ENCODE measurements at regions not wholly inside any gene's neighbourhood (a gene's known extent, or its start where the extent isn't known, plus 50 kb on each side); places are given as distances from the start of the nearest gene placed in this dataset.

GRCh38 chr3:26375843-26376530 is 246.6 kb upstream of the LRRC3B start (continued):
- TF ChIP-seq TSHZ2 (CRISPR knock-in tag; IDR thresholded peaks at IDR 0.05): no peak
- no peak for TF ChIP-seq CSDC2 (CRISPR knock-in tag; IDR thresholded peaks at IDR 0.05)
- TF ChIP-seq TCF4 (CRISPR knock-in tag; IDR thresholded peaks at IDR 0.05; ENCODE audit: borderline replicate concordance): no peak
- TF ChIP-seq ESRRG (CRISPR knock-in tag; IDR thresholded peaks at IDR 0.05): no peak
- TF ChIP-seq TOX (CRISPR knock-in tag; IDR thresholded peaks at IDR 0.05; ENCODE audit: borderline replicate concordance): no peak
- no peak for TF ChIP-seq GLIS3 (CRISPR knock-in tag; IDR thresholded peaks at IDR 0.05)

GRCh38 chr3:26381411-26381810 is 241.2 kb upstream of the LRRC3B start:
- no peak for ATAC-seq
- TF ChIP-seq TCF4 (CRISPR knock-in tag; IDR thresholded peaks at IDR 0.05; ENCODE audit: borderline replicate concordance): no peak
- TF ChIP-seq PATZ1 (CRISPR knock-in tag; IDR thresholded peaks at IDR 0.05; ENCODE audit: borderline replicate concordance): no peak
- no peak for TF ChIP-seq RARB (CRISPR knock-in tag; IDR thresholded peaks at IDR 0.05)

- TF ChIP-seq TSHZ2 (CRISPR knock-in tag; IDR thresholded peaks at IDR 0.05): no peak
- no peak for TF ChIP-seq ISL1 (CRISPR knock-in tag; IDR thresholded peaks at IDR 0.05)
- no peak for TF ChIP-seq ZC3H10 (CRISPR knock-in tag; IDR thresholded peaks at IDR 0.05)
- no peak for TF ChIP-seq ZNF565 (CRISPR knock-in tag; conservative IDR thresholded peaks at IDR 0.05; ENCODE audit: low read depth)
- no peak for TF ChIP-seq ESRRG (CRISPR knock-in tag; IDR thresholded peaks at IDR 0.05)
- TF ChIP-seq PATZ1 (CRISPR knock-in tag; IDR thresholded peaks at IDR 0.05; ENCODE audit: borderline replicate concordance): no peak
- TF ChIP-seq ZFP30 (CRISPR knock-in tag; IDR thresholded peaks at IDR 0.05): no peak
- TF ChIP-seq PPARA (CRISPR knock-in tag; IDR thresholded peaks at IDR 0.05; ENCODE audit: borderline replicate concordance): no peak
- no peak for TF ChIP-seq CREB5 (CRISPR knock-in tag; IDR thresholded peaks at IDR 0.05; ENCODE audit: low read depth)
- TF ChIP-seq CSRNP3 (CRISPR knock-in tag; IDR thresholded peaks at IDR 0.05): no peak
- no peak for TF ChIP-seq ZFP3 (CRISPR knock-in tag; IDR thresholded peaks at IDR 0.05)
- TF ChIP-seq RARB (CRISPR knock-in tag; IDR thresholded peaks at IDR 0.05): no peak
- TF ChIP-seq TCF4 (CRISPR knock-in tag; IDR thresholded peaks at IDR 0.05; ENCODE audit: borderline replicate concordance): no peak
- TF ChIP-seq CSDC2 (CRISPR knock-in tag; IDR thresholded peaks at IDR 0.05): no peak
- no peak for TF ChIP-seq OSR1 (CRISPR knock-in tag; IDR thresholded peaks at IDR 0.05)
- TF ChIP-seq GLIS3 (CRISPR knock-in tag; IDR thresholded peaks at IDR 0.05): no peak
- no peak for TF ChIP-seq BACH2 (CRISPR knock-in tag; IDR thresholded peaks at IDR 0.05; ENCODE audit: borderline replicate concordance)
- no peak for TF ChIP-seq ZNF70 (CRISPR knock-in tag; IDR thresholded peaks at IDR 0.05)
- ATAC-seq: no peak
These were observed 215.9 kb upstream of the LRRC3B start for GRCh38 chr3:26406636-26407035.

Data from SK-N-SH treated with all-trans-retinoic acid at 6 μM for 48 hours (cell line).